Right lobe of liver (tissue), 4 donors: ENCODE measurements at regions not wholly inside any gene's neighbourhood (a gene's known extent, or its start where the extent isn't known, plus 50 kb on each side); places are given as distances from the start of the nearest gene placed in this dataset.
"Not testable (repeated sequence)": the region's sequence is repeated elsewhere in the genome, so short reads cannot be mapped to it uniquely, and the experiment has no call there.

ENCODE experiments used
- POLR2A ChIP-seq: fragments of 450-650 bp; IDR thresholded peaks from one replicate; pipeline ENCODE4 v1.6.1; 2017; ENCODE audit warnings: antibody characterized with exemption, mild to moderate bottlenecking
- TF ChIP-seq, protein P1 (sequence below), 4 donors: fragments of 200-600 bp in 3 of 4; fragments of 450-650 bp in 1 of 4; IDR thresholded peaks; one replicate each; pipeline versions ENCODE4 v1.5.1 to v1.8.0; 2016 to 2022; ENCODE audit warnings: antibody characterized with exemption in 4 of 4, mild to moderate bottlenecking in 2 of 4
- donor health status: DM: no; HTN: no; CAD: no.
- donor health status: DM: no; HTN: no; CAD: no.
- donor health status: DM: no; HTN: yes; CAD: no.

DNA sequence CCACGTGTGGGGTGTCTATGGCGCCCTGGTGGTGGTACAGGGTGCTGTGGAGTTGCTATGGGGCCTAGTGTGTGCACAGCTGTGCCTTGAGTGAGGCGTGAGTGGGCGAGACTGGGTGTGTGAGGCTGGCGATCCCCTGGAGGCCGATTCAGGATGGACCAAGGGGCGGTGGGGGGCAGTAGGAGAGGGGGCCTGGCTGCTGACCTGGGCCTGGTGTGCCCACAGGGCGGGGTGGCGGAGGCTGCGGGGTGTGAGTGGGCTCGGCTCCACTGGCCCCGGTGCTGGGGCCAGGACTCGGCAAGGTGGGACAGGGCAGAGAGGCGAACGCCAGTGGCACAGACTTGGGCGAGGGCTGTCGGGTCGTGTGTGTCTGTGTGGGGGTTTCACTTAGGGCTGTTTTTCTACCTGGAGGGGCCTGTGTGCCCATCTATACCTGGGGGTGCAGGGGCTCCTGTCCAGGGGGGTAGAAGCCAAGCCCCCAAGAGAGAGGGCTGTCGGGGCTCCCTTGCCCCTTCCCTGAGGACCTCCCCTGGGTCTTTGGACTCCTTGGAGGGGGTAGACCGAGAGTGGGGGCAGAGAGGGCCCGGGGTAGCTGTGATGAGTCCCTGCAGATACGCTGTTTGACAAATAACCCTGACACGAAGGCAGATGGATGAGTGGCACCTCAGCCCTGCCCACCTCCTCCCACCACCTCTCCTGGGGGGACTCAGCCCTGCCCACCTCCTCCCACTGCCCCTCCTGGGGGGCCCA is 194.6 kb downstream of the TMEM121 start:
- TF ChIP-seq, protein P1, sequence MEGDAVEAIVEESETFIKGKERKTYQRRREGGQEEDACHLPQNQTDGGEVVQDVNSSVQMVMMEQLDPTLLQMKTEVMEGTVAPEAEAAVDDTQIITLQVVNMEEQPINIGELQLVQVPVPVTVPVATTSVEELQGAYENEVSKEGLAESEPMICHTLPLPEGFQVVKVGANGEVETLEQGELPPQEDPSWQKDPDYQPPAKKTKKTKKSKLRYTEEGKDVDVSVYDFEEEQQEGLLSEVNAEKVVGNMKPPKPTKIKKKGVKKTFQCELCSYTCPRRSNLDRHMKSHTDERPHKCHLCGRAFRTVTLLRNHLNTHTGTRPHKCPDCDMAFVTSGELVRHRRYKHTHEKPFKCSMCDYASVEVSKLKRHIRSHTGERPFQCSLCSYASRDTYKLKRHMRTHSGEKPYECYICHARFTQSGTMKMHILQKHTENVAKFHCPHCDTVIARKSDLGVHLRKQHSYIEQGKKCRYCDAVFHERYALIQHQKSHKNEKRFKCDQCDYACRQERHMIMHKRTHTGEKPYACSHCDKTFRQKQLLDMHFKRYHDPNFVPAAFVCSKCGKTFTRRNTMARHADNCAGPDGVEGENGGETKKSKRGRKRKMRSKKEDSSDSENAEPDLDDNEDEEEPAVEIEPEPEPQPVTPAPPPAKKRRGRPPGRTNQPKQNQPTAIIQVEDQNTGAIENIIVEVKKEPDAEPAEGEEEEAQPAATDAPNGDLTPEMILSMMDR (IDR thresholded peaks at IDR 0.05): not testable (repeated sequence)
- TF ChIP-seq POLR2A: not testable (repeated sequence)
